Right lobe of liver (tissue), 4 donors: ENCODE measurements at regions not wholly inside any gene's neighbourhood (a gene's known extent, or its start where the extent isn't known, plus 50 kb on each side); places are given as distances from the start of the nearest gene placed in this dataset.

ENCODE experiments used
- POLR2A ChIP-seq: fragments of 450-650 bp; IDR thresholded peaks from one replicate; pipeline ENCODE4 v1.6.1; 2017; ENCODE audit warnings: antibody characterized with exemption, mild to moderate bottlenecking
- TF ChIP-seq, protein P1 (sequence below), 4 donors: fragments of 200-600 bp in 3 of 4; fragments of 450-650 bp in 1 of 4; IDR thresholded peaks; one replicate each; pipeline versions ENCODE4 v1.5.1 to v1.8.0; 2016 to 2022; ENCODE audit warnings: antibody characterized with exemption in 4 of 4, mild to moderate bottlenecking in 2 of 4
- donor health status: DM: no; HTN: no; CAD: no.
- donor health status: DM: no; HTN: no; CAD: no.
- donor health status: DM: no; HTN: yes; CAD: no.

DNA sequence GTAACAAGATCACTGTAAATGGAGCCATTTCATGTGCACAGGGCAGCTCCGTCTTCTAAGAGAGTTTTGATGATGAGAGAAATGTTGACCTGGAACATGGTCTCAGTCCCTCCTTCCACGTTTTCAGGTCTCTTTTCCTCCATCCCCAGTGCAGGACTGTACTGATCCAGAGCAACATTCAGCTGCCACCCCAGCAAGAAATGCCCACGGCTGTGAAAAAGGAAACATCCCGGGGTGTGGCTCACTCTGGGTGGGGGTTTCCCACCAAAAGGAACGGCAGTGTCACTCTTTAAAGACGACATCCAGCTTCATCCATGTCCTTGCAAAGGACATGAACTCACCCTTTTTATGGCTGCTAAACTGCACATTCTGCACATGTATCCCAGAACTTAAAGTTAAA is 92.6 kb downstream of the ERMARD start:
- TF ChIP-seq POLR2A: no peak
- TF ChIP-seq, protein P1, sequence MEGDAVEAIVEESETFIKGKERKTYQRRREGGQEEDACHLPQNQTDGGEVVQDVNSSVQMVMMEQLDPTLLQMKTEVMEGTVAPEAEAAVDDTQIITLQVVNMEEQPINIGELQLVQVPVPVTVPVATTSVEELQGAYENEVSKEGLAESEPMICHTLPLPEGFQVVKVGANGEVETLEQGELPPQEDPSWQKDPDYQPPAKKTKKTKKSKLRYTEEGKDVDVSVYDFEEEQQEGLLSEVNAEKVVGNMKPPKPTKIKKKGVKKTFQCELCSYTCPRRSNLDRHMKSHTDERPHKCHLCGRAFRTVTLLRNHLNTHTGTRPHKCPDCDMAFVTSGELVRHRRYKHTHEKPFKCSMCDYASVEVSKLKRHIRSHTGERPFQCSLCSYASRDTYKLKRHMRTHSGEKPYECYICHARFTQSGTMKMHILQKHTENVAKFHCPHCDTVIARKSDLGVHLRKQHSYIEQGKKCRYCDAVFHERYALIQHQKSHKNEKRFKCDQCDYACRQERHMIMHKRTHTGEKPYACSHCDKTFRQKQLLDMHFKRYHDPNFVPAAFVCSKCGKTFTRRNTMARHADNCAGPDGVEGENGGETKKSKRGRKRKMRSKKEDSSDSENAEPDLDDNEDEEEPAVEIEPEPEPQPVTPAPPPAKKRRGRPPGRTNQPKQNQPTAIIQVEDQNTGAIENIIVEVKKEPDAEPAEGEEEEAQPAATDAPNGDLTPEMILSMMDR (IDR thresholded peaks at IDR 0.05): no peak
